Ishikawa (cell line): ENCODE measurements at regions not wholly inside any gene's neighbourhood (a gene's known extent, or its start where the extent isn't known, plus 50 kb on each side); places are given as distances from the start of the nearest gene placed in this dataset.

Source experiments
- CEBPB ChIP-seq: IDR thresholded peaks from 2 replicates; pipeline ENCODE4 v1.6.1; 2012
- CREB1 ChIP-seq: IDR thresholded peaks from 2 replicates; pipeline ENCODE4 v1.6.1; 2012; ENCODE audit warnings: low read depth
- EGR1 ChIP-seq: IDR thresholded peaks from 2 replicates; pipeline ENCODE4 v1.6.1; 2012
- EP300 ChIP-seq: IDR thresholded peaks from 2 replicates; pipeline ENCODE4 v1.6.1; 2012; ENCODE audit warnings: borderline replicate concordance
- FOXM1 ChIP-seq: IDR thresholded peaks from 2 replicates; pipeline ENCODE4 v1.6.1; 2012; ENCODE audit warnings: low read depth, borderline replicate concordance
- MAX ChIP-seq: IDR thresholded peaks from 2 replicates; pipeline ENCODE4 v1.6.1; 2012
- NFIC ChIP-seq: IDR thresholded peaks from 2 replicates; pipeline ENCODE4 v1.6.1; 2012
- RAD21 ChIP-seq: IDR thresholded peaks from 2 replicates; pipeline ENCODE4 v1.6.1; 2012; ENCODE audit warnings: low read depth
- REST ChIP-seq: IDR thresholded peaks from 2 replicates; pipeline ENCODE4 v1.6.1; 2012; ENCODE audit warnings: low read depth, mild to moderate bottlenecking
- TAF1 ChIP-seq: IDR thresholded peaks from 2 replicates; pipeline ENCODE4 v1.6.1; 2012; ENCODE audit warnings: low read depth, mild to moderate bottlenecking
- TCF12 ChIP-seq: IDR thresholded peaks from 2 replicates; pipeline ENCODE4 v1.6.1; 2012; ENCODE audit warnings: low read depth
- TEAD4 ChIP-seq: IDR thresholded peaks from 2 replicates; pipeline ENCODE4 v1.6.1; 2012
- USF1 ChIP-seq: IDR thresholded peaks from 2 replicates; pipeline ENCODE4 v1.6.1; 2012
- YY1 ChIP-seq: IDR thresholded peaks from 2 replicates; pipeline ENCODE4 v1.6.1; 2012; ENCODE audit warnings: low read depth
- ZBTB7A ChIP-seq: IDR thresholded peaks from 2 replicates; pipeline ENCODE4 v1.6.1; 2012; ENCODE audit warnings: low read depth

- TF ChIP-seq CREB1 = no peak
- no peak for TF ChIP-seq FOXM1
- no peak for TF ChIP-seq EGR1
- TF ChIP-seq CEBPB = no peak
Observed at GRCh38 chrX:113975441-113975840, 608.4 kb upstream of the HTR2C start.

- TF ChIP-seq TEAD4 = no peak
- no peak for TF ChIP-seq RAD21
Observed at GRCh38 chrX:113974881-113975280, 609.0 kb upstream of the HTR2C start.

- TF ChIP-seq CREB1 (no peak), YY1 (no peak), TEAD4 (no peak), RAD21 (no peak), NFIC (no peak), EP300 (no peak), FOXM1 (no peak), MAX (no peak), TAF1 (no peak), REST (no peak), ZBTB7A (no peak), TCF12 (no peak), EGR1 (no peak), USF1 (no peak), CEBPB (no peak)
Observed at GRCh38 chrX:113973706-113974105, 610.2 kb upstream of the HTR2C start.

GRCh38 chrX:113966791-113967190 lies 617.1 kb upstream of the HTR2C start:
- TF ChIP-seq TEAD4 = no peak
- TF ChIP-seq EGR1 = no peak
- no peak for TF ChIP-seq CEBPB
- no peak for TF ChIP-seq MAX
- no peak for TF ChIP-seq FOXM1
- TF ChIP-seq TAF1 = no peak
- TF ChIP-seq REST = no peak
- no peak for TF ChIP-seq EP300
- TF ChIP-seq USF1 = no peak
- no peak for TF ChIP-seq CREB1
- TF ChIP-seq ZBTB7A = no peak
- no peak for TF ChIP-seq NFIC
- no peak for TF ChIP-seq TCF12
- no peak for TF ChIP-seq YY1

- no peak for TF ChIP-seq TCF12
Observed at GRCh38 chrX:113962343-113962742, 621.5 kb upstream of the HTR2C start.

- TF ChIP-seq ZBTB7A = no peak
- TF ChIP-seq TCF12 = no peak
- no peak for TF ChIP-seq MAX
- TF ChIP-seq YY1 = no peak
- TF ChIP-seq EP300 = no peak
- TF ChIP-seq NFIC = no peak
- no peak for TF ChIP-seq CEBPB
- TF ChIP-seq USF1 = no peak
- TF ChIP-seq TEAD4 = no peak
- TF ChIP-seq REST = no peak
- TF ChIP-seq TAF1 = no peak
- no peak for TF ChIP-seq CREB1
Observed at GRCh38 chrX:113959912-113960626, 623.8 kb upstream of the HTR2C start.
